ENCODE measurements at regions not wholly inside any gene's neighbourhood (a gene's known extent, or its start where the extent isn't known, plus 50 kb on each side); places are given as distances from the start of the nearest gene placed in this dataset.

DNA sequence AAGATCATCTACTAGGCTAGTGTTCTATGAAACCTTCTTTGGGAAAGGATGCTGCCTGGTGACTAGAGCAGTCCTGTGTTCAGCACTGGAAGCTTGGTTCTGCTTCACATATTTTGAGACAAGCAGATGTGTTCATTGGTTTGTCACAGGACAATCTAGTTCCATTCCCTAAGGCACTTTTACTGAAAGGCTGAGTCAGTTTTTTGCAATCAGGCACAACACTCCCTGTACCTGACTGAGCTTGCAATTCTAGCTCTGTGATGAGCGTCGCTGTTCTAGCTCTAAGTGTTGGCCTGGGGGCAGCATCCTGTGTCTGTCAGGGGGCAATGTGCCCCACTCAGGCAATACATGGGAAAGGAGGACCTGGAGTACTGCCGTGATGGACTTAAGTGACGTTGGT, 144.4 kb downstream of the CAND1 start:
- TF ChIP-seq YY1 (IDR thresholded peaks at IDR 0.05; ENCODE audit: low read depth) (no peak), ZBTB7A (IDR thresholded peaks at IDR 0.05; ENCODE audit: low read depth) (no peak), CREB1 (IDR thresholded peaks at IDR 0.05; ENCODE audit: low read depth) (no peak), RAD21 (IDR thresholded peaks at IDR 0.05; ENCODE audit: low read depth) (no peak), TEAD4 (IDR thresholded peaks at IDR 0.05) (no peak), EP300 (IDR thresholded peaks at IDR 0.05; ENCODE audit: borderline replicate concordance) (no peak), CEBPB (IDR thresholded peaks at IDR 0.05) (no peak), TAF1 (IDR thresholded peaks at IDR 0.05; ENCODE audit: low read depth) (no peak), EGR1 (IDR thresholded peaks at IDR 0.05) (no peak), FOXM1 (IDR thresholded peaks at IDR 0.05; ENCODE audit: borderline replicate concordance, low read depth) (no peak), NFIC (IDR thresholded peaks at IDR 0.05) (no peak)
- TF ChIP-seq, protein P1, sequence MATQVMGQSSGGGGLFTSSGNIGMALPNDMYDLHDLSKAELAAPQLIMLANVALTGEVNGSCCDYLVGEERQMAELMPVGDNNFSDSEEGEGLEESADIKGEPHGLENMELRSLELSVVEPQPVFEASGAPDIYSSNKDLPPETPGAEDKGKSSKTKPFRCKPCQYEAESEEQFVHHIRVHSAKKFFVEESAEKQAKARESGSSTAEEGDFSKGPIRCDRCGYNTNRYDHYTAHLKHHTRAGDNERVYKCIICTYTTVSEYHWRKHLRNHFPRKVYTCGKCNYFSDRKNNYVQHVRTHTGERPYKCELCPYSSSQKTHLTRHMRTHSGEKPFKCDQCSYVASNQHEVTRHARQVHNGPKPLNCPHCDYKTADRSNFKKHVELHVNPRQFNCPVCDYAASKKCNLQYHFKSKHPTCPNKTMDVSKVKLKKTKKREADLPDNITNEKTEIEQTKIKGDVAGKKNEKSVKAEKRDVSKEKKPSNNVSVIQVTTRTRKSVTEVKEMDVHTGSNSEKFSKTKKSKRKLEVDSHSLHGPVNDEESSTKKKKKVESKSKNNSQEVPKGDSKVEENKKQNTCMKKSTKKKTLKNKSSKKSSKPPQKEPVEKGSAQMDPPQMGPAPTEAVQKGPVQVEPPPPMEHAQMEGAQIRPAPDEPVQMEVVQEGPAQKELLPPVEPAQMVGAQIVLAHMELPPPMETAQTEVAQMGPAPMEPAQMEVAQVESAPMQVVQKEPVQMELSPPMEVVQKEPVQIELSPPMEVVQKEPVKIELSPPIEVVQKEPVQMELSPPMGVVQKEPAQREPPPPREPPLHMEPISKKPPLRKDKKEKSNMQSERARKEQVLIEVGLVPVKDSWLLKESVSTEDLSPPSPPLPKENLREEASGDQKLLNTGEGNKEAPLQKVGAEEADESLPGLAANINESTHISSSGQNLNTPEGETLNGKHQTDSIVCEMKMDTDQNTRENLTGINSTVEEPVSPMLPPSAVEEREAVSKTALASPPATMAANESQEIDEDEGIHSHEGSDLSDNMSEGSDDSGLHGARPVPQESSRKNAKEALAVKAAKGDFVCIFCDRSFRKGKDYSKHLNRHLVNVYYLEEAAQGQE (IDR thresholded peaks at IDR 0.05; ENCODE audit: low read depth), result no peak
- TF ChIP-seq, protein P2, sequence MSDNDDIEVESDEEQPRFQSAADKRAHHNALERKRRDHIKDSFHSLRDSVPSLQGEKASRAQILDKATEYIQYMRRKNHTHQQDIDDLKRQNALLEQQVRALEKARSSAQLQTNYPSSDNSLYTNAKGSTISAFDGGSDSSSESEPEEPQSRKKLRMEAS (IDR thresholded peaks at IDR 0.05), result no peak
- TF ChIP-seq, protein P3, sequence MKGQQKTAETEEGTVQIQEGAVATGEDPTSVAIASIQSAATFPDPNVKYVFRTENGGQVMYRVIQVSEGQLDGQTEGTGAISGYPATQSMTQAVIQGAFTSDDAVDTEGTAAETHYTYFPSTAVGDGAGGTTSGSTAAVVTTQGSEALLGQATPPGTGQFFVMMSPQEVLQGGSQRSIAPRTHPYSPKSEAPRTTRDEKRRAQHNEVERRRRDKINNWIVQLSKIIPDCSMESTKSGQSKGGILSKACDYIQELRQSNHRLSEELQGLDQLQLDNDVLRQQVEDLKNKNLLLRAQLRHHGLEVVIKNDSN (IDR thresholded peaks at IDR 0.05), result no peak

Measured in Ishikawa (cell line).